Activated T-helper 17 cell treated with anti-CD3 and anti-CD28 coated beads, Interleukin-2, amount 50 U/mL, for 72 hours (primary cell): ENCODE measurements at regions not wholly inside any gene's neighbourhood (a gene's known extent, or its start where the extent isn't known, plus 50 kb on each side); places are given as distances from the start of the nearest gene placed in this dataset.
"Not testable (repeated sequence)": the region's sequence is repeated elsewhere in the genome, so short reads cannot be mapped to it uniquely, and the experiment has no call there.

Source experiments
- ATAC-seq: fragments of 150-1000 bp; cut with Tn5 transposase; replicated peaks from 2 replicates; pipeline ENCODE4 v1.10.0; 2021; ENCODE audit warnings: mild to moderate bottlenecking, moderate library complexity
- H3K27ac Mint-ChIP-seq: one replicate; pipeline ENCODE4 v1.8.0; 2022; ENCODE audit warnings: mixed read lengths
- H3K27me3 Mint-ChIP-seq: one replicate; pipeline ENCODE4 v1.8.0; 2022; ENCODE audit warnings: mixed read lengths
- H3K36me3 Mint-ChIP-seq: one replicate; pipeline ENCODE4 v1.8.0; 2022; ENCODE audit warnings: low read depth, mild to moderate bottlenecking, mixed read lengths
- H3K4me1 Mint-ChIP-seq: one replicate; pipeline ENCODE4 v1.8.0; 2022; ENCODE audit warnings: mixed read lengths
- H3K4me3 Mint-ChIP-seq: one replicate; pipeline ENCODE4 v1.8.0; 2022; ENCODE audit warnings: mild to moderate bottlenecking, mixed read lengths
- H3K9me3 Mint-ChIP-seq: one replicate; pipeline ENCODE4 v1.8.0; 2022; ENCODE audit warnings: mixed read lengths

DNA sequence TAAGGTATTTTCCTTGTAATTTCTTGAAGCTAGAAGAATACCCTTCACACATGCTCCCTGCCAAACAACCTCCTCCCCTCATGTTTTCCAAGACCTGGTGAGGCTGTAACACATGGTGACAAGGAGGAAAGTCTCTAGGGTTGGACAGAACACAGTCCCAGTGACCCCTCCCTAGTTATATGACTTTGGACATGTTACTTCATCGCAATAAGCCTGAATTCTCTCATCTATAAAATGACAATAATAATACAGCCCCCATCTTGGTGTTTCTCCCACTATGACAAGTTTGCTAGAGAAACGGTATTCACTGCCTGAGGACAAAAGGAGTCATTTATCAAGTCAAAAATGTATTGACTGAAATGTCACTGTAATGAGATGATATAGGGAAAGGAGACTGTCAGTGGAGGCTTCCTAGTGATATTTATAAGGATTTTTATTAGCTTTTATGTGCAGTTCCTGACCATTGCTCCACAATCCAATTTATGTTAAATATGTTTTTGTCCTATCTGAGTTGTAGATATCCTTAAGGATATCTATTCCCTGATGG is 464.4 kb downstream of the SUCLG1 start:
- Mint-ChIP-seq H3K36me3 (no peaks in the 10 kb centered on the region), H3K9me3 (no peaks in the 10 kb centered on the region), H3K27me3 (peaks cover 22% of the 10 kb centered on the region), H3K4me3 (no peak overlapping the region), H3K27ac (no peak overlapping the region), H3K4me1 (no peaks in the 10 kb centered on the region)
- ATAC-seq, result no peak

DNA sequence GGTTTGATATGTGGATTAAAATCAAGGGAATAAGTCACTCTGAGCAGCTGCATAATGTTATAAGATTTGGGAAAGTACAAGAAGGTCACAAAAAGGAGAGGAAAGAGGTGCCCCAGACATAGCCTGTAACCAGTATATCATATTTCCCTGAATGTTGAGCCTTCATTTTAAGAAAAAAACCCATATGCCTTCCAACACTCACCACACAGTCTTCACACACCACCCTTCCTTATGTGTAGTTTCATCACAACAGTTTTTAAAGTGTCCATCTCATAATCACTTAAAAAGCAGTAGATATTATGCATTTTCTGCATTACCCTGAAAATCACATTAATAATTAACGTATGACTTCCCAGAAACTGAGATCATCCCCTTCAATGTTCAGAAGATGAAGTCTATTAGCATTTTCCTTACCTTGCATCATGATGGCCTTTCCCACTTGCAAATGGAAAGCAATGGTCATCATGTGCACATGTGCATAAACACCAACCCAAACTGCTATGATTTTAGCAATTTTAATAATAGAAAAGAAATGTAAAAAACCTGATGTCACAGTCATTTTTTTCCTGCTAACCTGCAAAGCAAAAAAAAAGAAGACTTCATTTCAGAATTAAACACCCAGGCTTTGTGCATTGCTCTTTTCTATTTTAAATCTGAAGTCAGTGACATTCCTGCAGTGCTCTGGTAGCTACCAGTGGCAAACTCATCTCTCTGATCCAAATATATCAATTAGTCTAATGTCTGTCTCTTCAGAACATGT is 465.0 kb downstream of the SUCLG1 start:
- Mint-ChIP-seq H3K27ac (no peak overlapping the region), H3K4me1 (no peaks in the 10 kb centered on the region), H3K27me3 (peaks cover 22% of the 10 kb centered on the region), H3K36me3 (no peaks in the 10 kb centered on the region), H3K9me3 (no peaks in the 10 kb centered on the region), H3K4me3 (no peak overlapping the region)
- ATAC-seq, result no peak

- no peak overlapping the region for H3K4me3 Mint-ChIP-seq
- peaks cover 18% of the 10 kb centered on the region for H3K27me3 Mint-ChIP-seq
- no peak for ATAC-seq
- no peaks in the 10 kb centered on the region for H3K4me1 Mint-ChIP-seq
- no peak overlapping the region for H3K27ac Mint-ChIP-seq
- H3K36me3 Mint-ChIP-seq, result no peaks in the 10 kb centered on the region
- H3K9me3 Mint-ChIP-seq, result no peaks in the 10 kb centered on the region
Observed at GRCh38 chr2:83991992-83992391, 467.1 kb downstream of the SUCLG1 start.

GRCh38 chr2:83990636-83991035 is 468.4 kb downstream of the SUCLG1 start:
- Mint-ChIP-seq H3K4me3 (no peak overlapping the region), H3K27ac (no peak overlapping the region), H3K36me3 (no peaks in the 10 kb centered on the region), H3K9me3 (no peaks in the 10 kb centered on the region), H3K4me1 (no peaks in the 10 kb centered on the region), H3K27me3 (peaks cover 18% of the 10 kb centered on the region)
- no peak for ATAC-seq

GRCh38 chr2:83976628-83977027 is 482.5 kb downstream of the SUCLG1 start:
- H3K27ac Mint-ChIP-seq, H3K4me1 Mint-ChIP-seq, H3K27me3 Mint-ChIP-seq, H3K36me3 Mint-ChIP-seq, H3K4me3 Mint-ChIP-seq, H3K9me3 Mint-ChIP-seq, ATAC-seq: not testable (repeated sequence)

- ATAC-seq, result no peak
- Mint-ChIP-seq H3K36me3 (no peaks in the 10 kb centered on the region), H3K27ac (no peak overlapping the region), H3K9me3 (peaks cover 4% of the 10 kb centered on the region), H3K27me3 (peaks cover 21% of the 10 kb centered on the region), H3K4me1 (no peaks in the 10 kb centered on the region), H3K4me3 (no peak overlapping the region)
Observed at GRCh38 chr2:83972128-83972527, 487.0 kb downstream of the SUCLG1 start.

GRCh38 chr2:83971547-83971946 is 487.5 kb downstream of the SUCLG1 start:
- Mint-ChIP-seq H3K4me1 (no peaks in the 10 kb centered on the region), H3K27me3 (peaks cover 21% of the 10 kb centered on the region), H3K27ac (no peak overlapping the region), H3K4me3 (no peak overlapping the region), H3K36me3 (no peaks in the 10 kb centered on the region), H3K9me3 (peaks cover 4% of the 10 kb centered on the region)
- ATAC-seq, result no peak

DNA sequence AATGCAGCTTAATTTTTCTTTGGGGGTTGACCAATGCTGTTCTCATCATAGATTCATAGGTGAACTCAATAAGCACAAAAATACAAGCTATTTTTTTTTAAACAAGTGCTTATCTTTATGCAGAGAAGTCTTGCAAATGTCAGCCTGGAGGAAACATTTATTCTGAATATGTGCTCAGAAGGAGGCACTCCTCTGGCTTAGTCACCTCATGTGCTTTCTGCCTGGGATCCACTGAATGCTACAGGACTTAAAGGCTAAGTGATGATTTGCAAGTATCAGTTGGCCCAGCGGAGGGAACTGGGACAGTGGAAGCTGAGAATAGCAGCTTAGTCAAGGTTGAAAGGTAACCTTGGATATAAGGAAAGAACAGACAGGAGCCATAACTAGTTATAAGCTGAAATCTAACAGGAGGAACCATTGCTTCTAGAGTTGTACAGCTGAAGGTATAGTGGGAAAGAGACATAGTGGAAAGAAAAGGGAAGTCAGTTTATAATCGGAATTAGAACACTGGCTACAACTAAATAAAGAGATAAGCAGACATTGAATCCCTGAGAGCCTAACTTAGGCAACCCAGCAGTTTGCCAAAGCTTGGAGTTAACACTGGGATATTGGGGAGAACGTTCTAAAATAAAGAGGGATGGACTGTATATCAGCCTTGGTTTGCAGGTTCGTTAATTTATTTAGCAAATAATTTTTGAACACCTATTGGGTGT is 488.7 kb downstream of the SUCLG1 start:
- H3K36me3 Mint-ChIP-seq, result no peaks in the 10 kb centered on the region
- no peak overlapping the region for H3K4me3 Mint-ChIP-seq
- peaks cover 17% of the 10 kb centered on the region for H3K27me3 Mint-ChIP-seq
- no peaks in the 10 kb centered on the region for H3K4me1 Mint-ChIP-seq
- no peaks in the 10 kb centered on the region for H3K9me3 Mint-ChIP-seq
- ATAC-seq, result no peak
- no peak overlapping the region for H3K27ac Mint-ChIP-seq

- H3K4me1 Mint-ChIP-seq, result no peaks in the 10 kb centered on the region
- ATAC-seq, result no peak
- H3K27me3 Mint-ChIP-seq, result peaks cover 14% of the 10 kb centered on the region
- no peaks in the 10 kb centered on the region for H3K36me3 Mint-ChIP-seq
- H3K4me3 Mint-ChIP-seq, result no peak overlapping the region
- no peaks in the 10 kb centered on the region for H3K9me3 Mint-ChIP-seq
- H3K27ac Mint-ChIP-seq, result no peak overlapping the region
Observed at GRCh38 chr2:83969085-83969484, 490.0 kb downstream of the SUCLG1 start.

GRCh38 chr2:83967854-83968253 is 491.2 kb downstream of the SUCLG1 start:
- Mint-ChIP-seq H3K4me1 (no peaks in the 10 kb centered on the region), H3K36me3 (no peaks in the 10 kb centered on the region), H3K4me3 (no peak overlapping the region), H3K9me3 (no peaks in the 10 kb centered on the region), H3K27ac (no peak overlapping the region), H3K27me3 (peaks cover 14% of the 10 kb centered on the region)
- ATAC-seq, result no peak

DNA sequence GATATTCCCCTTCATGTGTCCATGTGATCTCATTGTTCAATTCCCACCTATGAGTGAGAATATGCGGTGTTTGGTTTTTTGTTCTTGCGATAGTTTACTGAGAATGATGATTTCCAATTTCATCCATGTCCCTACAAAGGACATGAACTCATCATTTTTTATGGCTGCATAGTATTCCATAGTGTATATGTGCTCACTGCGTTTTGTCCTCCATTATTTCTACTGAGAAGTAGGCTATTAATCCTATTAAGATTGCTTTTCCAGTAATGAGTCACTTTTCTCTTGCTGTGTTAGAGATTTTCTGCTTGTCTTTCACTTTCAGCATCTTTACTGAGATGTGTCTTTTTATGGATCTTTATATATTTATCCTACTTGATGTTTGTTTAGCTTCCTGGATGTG is 492.1 kb downstream of the SUCLG1 start:
- not testable (repeated sequence) for H3K27ac Mint-ChIP-seq, H3K4me3 Mint-ChIP-seq, H3K9me3 Mint-ChIP-seq, H3K4me1 Mint-ChIP-seq, H3K36me3 Mint-ChIP-seq, ATAC-seq
- peaks cover 14% of the 10 kb centered on the region for H3K27me3 Mint-ChIP-seq

DNA sequence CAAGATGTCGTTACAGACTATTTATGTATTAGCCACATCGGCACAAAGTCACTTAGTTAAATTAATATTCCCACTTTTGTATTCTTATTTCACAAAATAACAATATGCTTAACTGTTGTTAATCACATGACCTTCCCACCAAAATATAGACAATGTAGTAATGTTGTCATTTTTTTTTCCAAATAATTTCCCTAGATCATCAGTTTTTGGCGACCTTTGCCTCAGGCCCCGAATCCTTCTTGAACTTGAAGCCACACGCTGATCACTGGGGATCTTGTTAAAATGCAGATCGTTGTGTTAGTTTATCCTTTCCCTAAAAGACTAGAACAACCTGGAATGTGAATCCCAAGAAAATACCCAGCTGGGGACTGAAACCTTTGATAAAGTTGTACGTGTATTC is 497.6 kb downstream of the SUCLG1 start:
- no peaks in the 10 kb centered on the region for H3K9me3 Mint-ChIP-seq
- no peak overlapping the region for H3K4me3 Mint-ChIP-seq
- ATAC-seq, result no peak
- H3K27ac Mint-ChIP-seq, result no peak overlapping the region
- H3K4me1 Mint-ChIP-seq, result no peaks in the 10 kb centered on the region
- H3K36me3 Mint-ChIP-seq, result no peaks in the 10 kb centered on the region
- peaks cover 3% of the 10 kb centered on the region for H3K27me3 Mint-ChIP-seq

- Mint-ChIP-seq H3K4me3 (no peak overlapping the region), H3K27me3 (peaks cover 3% of the 10 kb centered on the region), H3K36me3 (no peaks in the 10 kb centered on the region), H3K4me1 (no peaks in the 10 kb centered on the region), H3K9me3 (no peaks in the 10 kb centered on the region), H3K27ac (no peak overlapping the region)
- ATAC-seq, result no peak
Observed at GRCh38 chr2:83960371-83960770, 498.7 kb downstream of the SUCLG1 start.

DNA sequence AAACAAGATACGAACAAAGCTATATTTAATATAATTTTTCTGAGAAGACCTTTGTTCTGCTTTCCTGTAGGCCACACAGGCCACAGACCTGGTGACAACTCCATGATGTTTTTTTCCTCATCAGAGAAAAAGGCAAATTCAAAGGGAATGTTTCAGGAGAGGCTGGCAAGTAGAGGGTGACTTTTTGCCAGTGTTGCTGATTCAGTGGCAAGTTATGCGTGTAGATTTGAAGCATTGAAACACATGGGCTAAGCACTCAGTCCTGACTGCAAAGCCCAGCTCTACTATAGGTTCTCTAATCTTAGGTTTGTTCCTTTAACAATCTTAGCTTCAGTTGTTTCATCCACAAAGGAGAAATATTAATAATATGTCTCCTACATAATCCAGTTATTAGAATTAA is 499.8 kb downstream of the SUCLG1 start:
- Mint-ChIP-seq H3K4me3 (no peak overlapping the region), H3K9me3 (no peaks in the 10 kb centered on the region), H3K27me3 (peaks cover 3% of the 10 kb centered on the region), H3K27ac (no peak overlapping the region), H3K36me3 (no peaks in the 10 kb centered on the region), H3K4me1 (no peaks in the 10 kb centered on the region)
- no peak for ATAC-seq

DNA sequence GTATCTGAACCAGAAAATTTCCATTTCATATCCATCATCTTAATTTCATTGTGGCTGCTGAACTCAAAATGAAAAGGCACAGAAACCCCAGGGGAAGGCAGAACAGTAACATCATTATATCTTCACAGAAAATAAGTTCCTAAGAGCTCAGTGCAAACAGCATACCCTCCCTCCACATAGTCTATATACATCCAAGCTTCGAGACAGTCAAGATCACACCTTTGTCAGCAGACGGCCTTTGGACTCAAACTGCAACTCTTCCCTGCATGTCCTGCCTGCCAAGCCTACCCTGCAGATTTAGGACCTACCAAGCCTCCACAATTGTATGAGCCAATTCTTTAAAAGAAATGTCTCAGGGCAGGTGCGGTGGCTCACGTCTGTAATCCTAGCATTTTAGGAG is 502.1 kb downstream of the SUCLG1 start:
- ATAC-seq, result no peak
- Mint-ChIP-seq H3K4me1 (no peaks in the 10 kb centered on the region), H3K36me3 (no peaks in the 10 kb centered on the region), H3K9me3 (no peaks in the 10 kb centered on the region), H3K27ac (no peak overlapping the region), H3K27me3 (peaks cover 5% of the 10 kb centered on the region), H3K4me3 (no peak overlapping the region)
